IPS-20b (cell line): ENCODE measurements at regions not wholly inside any gene's neighbourhood (a gene's known extent, or its start where the extent isn't known, plus 50 kb on each side); places are given as distances from the start of the nearest gene placed in this dataset.

Experiments used
- H3K27ac ChIP-seq: one replicate; pipeline ENCODE4 v1.5.1; 2013; ENCODE audit warnings: low read length
- H3K27me3 ChIP-seq: 2 replicates; pipeline ENCODE4 v1.6.1; 2013; ENCODE audit warnings: mild to moderate bottlenecking, low read length, inconsistent platforms; ENCODE audit not compliant: insufficient read depth
- H3K36me3 ChIP-seq: 2 replicates; pipeline ENCODE4 v1.6.1; 2013; ENCODE audit warnings: low read depth, mild to moderate bottlenecking, inconsistent platforms, low read length, moderate library complexity; ENCODE audit not compliant: insufficient read depth
- H3K4me1 ChIP-seq: 2 replicates; pipeline ENCODE4 v1.6.1; 2013; ENCODE audit warnings: mild to moderate bottlenecking, control low read depth, inconsistent platforms, low read length, moderate library complexity; ENCODE audit not compliant: insufficient read depth
- H3K4me3 ChIP-seq: 2 replicates; pipeline ENCODE4 v1.5.1; 2013; ENCODE audit warnings: mild to moderate bottlenecking, low read length, inconsistent platforms
- H3K9ac ChIP-seq: 2 replicates; pipeline ENCODE4 v1.6.1; 2013; ENCODE audit warnings: low read depth, mild to moderate bottlenecking, inconsistent platforms, low read length, moderate library complexity
- H3K9me3 ChIP-seq: 2 replicates; pipeline ENCODE4 v1.6.1; 2013; ENCODE audit warnings: mild to moderate bottlenecking, low read depth, low read length, inconsistent platforms; ENCODE audit not compliant: insufficient read depth

- no peaks in the 10 kb centered on the region for H3K36me3 ChIP-seq
- no peak overlapping the region for H3K27ac ChIP-seq
- H3K4me1 ChIP-seq = no peaks in the 10 kb centered on the region
- H3K4me3 ChIP-seq = no peak overlapping the region
- no peaks in the 10 kb centered on the region for H3K9me3 ChIP-seq
- H3K9ac ChIP-seq = no peak overlapping the region
- H3K27me3 ChIP-seq = no peaks in the 10 kb centered on the region
These were observed 948.0 kb upstream of the EPHA7 start for GRCh38 chr6:94367316-94367715.

DNA sequence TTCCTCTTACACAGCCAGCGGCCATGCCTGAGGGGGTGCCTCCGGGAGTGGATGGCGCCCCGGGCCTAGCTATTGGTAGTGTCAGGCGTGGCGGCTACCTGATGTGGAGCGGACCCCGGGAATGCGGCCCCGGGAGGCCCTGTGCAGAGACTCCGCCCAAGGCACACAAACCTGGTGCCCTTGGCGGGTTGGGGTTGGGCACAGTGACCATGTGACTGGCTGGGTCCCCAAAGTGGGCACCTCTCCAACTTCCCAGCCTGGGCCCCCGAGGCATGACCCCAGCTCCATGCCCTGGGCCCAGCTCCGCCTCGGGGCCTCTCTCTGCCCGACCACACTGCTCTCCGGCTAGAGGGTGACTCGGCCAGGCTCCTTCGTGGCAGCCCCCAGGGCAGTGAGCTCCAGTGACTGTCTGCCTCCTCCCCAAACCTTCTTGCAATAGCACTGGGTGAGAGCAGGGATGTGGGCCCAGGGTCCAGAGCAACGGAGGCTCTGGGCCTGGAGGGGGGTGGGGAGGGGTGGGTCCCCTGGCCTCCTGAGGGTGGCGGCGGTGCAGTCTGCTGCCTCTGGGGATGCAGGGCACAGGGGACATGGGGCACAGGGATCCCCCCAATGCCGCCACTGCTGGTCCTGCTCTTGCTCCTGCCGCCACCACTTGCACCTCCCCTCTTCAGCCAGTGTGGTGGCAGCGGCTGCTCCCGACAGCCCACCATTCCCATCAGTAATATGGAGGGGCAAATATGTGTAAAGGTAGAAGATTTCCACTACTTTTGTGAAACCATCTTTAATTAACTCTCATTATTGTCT lies 942.9 kb upstream of the EPHA7 start:
- Histone ChIP-seq H3K36me3 (no peaks in the 10 kb centered on the region), H3K9me3 (no peaks in the 10 kb centered on the region), H3K27ac (no peak overlapping the region), H3K4me1 (no peaks in the 10 kb centered on the region), H3K9ac (no peak overlapping the region), H3K4me3 (no peak overlapping the region), H3K27me3 (no peaks in the 10 kb centered on the region)

DNA sequence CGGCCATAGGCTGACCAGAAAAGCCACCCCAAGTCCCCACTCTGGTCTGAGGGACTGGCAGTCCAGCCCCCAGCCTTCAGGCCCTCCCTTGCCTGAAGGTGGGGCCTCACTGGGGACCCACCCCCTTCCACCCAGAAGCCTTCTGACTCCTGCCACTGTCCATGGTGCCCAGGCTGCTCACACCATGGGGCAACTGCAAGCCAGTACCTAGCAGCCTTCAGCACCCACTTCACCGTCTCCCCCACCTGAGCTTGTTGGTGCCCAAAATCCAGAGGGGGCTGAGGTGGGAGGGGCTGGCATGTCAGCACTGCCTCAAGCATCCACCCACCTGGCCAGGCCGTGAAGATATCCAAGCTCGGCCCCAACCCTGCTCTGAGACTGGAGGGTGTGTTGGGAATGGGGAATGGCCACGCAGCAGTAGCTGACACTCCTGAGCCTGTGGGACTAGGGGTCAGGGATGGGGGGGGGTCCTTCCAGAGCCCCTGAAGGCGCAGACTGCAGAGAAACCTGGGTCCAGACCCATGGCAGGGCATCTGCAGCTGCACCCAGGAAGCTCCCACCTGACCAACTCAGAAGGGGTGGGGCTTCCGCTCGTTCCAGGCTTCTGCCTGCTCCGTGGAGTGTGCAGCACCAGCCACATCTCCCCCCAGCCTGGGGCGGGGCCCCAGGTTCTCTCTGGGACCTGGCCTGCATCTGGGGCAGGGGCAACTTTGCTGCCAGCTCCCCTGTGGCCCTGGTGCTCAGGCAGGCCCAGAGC lies 942.1 kb upstream of the EPHA7 start:
- H3K4me3 ChIP-seq = no peak overlapping the region
- no peak overlapping the region for H3K27ac ChIP-seq
- no peaks in the 10 kb centered on the region for H3K27me3 ChIP-seq

DNA sequence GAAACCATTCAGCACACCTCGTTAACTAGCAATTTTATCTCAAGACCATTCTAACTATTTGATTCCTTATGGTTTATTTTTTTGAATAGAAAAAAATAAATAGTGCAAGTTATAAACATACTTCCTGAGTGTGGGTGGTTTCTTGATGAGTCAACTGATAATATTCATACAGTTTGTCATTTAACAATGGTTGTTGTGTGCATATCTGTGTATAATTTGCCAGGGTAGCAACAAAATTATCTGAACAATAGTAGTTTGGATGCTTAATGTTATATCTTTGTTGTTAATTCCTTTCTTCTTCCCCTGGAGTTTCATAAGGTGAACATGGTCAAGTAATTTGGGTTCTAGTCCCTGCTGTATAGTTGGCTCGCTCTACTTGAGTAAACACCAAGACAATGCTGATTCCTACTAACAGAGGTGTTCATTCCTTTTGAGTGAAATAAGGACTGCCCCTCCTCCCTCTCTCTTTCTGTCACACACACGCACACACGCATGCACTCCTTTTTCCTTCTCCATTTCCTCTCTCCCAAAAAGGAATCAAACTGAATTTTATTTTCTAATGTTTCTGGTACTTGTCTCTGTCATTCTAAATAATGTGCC lies 938.1 kb upstream of the EPHA7 start:
- H3K9ac ChIP-seq = no peak overlapping the region
- no peaks in the 10 kb centered on the region for H3K27me3 ChIP-seq
- no peak overlapping the region for H3K27ac ChIP-seq

More for the DNA sequence above, 942.1 kb upstream of the EPHA7 start:
- Histone ChIP-seq H3K9ac (no peak overlapping the region), H3K4me1 (no peaks in the 10 kb centered on the region), H3K36me3 (no peaks in the 10 kb centered on the region), H3K9me3 (no peaks in the 10 kb centered on the region)

DNA sequence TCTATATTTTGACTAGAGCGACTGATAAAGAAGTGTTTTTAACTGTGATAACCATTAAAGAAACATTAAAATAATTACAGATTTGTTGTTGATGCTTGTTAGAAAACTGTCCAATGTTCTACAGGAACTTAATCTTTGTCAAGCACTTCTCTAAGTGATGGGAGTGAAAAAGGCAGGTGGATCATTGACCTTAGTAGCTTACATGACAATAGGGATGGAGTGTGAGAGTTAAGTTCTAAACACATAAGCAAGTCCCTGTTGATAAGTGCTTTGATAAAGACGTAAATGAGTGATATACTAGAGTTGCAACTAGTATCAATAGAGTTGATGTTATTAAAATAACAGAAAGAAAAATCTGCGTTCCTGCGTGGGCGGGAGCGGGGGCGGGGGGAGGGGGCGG lies 931.5 kb upstream of the EPHA7 start:
- Histone ChIP-seq H3K4me3 (no peak overlapping the region), H3K9ac (no peak overlapping the region), H3K9me3 (no peaks in the 10 kb centered on the region), H3K36me3 (no peaks in the 10 kb centered on the region), H3K4me1 (peaks cover 13% of the 10 kb centered on the region; the same call in 1 of the 2 replicates), H3K27me3 (no peaks in the 10 kb centered on the region), H3K27ac (no peak overlapping the region)

More for the DNA sequence above, 938.1 kb upstream of the EPHA7 start:
- no peak overlapping the region for H3K4me3 ChIP-seq
- no peaks in the 10 kb centered on the region for H3K9me3 ChIP-seq
- no peaks in the 10 kb centered on the region for H3K36me3 ChIP-seq
- no peaks in the 10 kb centered on the region for H3K4me1 ChIP-seq

DNA sequence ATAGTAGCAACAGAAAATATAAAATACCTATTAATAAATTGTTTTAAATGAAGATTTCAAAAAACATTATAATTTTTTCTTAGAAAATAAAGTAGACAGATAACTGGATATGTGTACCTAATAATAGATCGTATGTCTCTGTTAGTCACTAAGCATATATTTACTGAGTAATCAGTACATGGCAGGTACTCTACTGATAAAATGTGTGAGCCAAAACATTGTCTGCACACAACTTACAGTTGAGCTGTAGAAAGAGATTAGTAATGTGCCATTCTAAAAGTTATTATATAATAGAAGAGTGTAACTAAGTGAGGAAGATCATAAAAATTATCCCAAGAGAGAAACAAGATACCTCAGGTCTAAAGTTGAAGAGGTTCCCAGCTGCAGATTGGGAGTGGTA lies 929.9 kb upstream of the EPHA7 start:
- H3K9ac ChIP-seq = no peak overlapping the region
- no peaks in the 10 kb centered on the region for H3K36me3 ChIP-seq
- H3K4me3 ChIP-seq = no peak overlapping the region
- no peak overlapping the region for H3K27ac ChIP-seq
- no peaks in the 10 kb centered on the region for H3K9me3 ChIP-seq
- no peaks in the 10 kb centered on the region for H3K27me3 ChIP-seq
- H3K4me1 ChIP-seq = peaks cover 13% of the 10 kb centered on the region; the same call in 1 of the 2 replicates

DNA sequence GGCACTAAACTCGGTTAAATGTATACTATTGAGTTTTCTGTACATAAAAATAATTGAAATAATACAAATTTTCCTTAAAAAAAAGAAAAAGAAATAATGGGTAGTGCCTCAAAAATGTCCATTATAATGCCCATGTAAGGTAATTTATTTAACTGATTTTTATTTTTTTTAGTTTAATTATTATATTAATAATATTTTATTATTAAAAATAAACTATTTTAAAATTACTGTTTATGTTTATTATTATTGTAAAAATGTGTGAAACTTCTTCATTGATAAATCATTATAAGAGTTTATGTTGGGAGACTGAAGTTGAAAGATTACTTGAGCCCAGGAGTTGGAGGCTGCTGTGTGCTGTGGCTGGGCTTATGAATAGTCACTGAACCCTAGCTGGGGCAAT lies 925.5 kb upstream of the EPHA7 start:
- Histone ChIP-seq H3K4me3 (no peak overlapping the region), H3K4me1 (peaks cover 5% of the 10 kb centered on the region; the same call in 1 of the 2 replicates), H3K36me3 (no peaks in the 10 kb centered on the region), H3K9ac (no peak overlapping the region), H3K27ac (no peak overlapping the region), H3K27me3 (no peaks in the 10 kb centered on the region), H3K9me3 (no peaks in the 10 kb centered on the region)

GRCh38 chr6:94341173-94341572 lies 921.8 kb upstream of the EPHA7 start:
- H3K4me1 ChIP-seq = no peaks in the 10 kb centered on the region
- no peaks in the 10 kb centered on the region for H3K36me3 ChIP-seq

DNA sequence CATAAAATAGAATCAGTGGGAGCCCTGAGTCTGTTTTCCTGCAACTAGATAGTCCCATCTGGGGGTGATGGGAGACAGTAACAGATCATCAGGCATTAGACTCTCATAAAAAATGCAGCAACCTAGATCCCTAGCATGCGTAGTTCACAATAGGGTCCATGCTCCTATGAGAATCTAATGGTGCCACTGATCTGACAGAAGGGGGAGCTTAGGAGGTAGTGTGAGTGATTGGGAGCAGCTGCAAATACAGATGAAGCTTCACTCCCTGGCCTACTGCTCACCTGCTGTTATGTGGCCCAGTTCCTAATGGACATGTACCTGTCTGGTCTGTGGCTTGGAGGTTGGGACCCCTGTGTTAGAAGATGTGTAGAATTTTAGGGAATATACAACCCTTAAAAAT lies 904.5 kb upstream of the EPHA7 start:
- no peaks in the 10 kb centered on the region; the same call in 1 of the 2 replicates for H3K9me3 ChIP-seq

More at GRCh38 chr6:94341173-94341572, 921.8 kb upstream of the EPHA7 start:
- no peak overlapping the region for H3K4me3 ChIP-seq
- H3K9me3 ChIP-seq = no peaks in the 10 kb centered on the region
- H3K27me3 ChIP-seq = no peaks in the 10 kb centered on the region
- H3K27ac ChIP-seq = no peak overlapping the region
- no peak overlapping the region for H3K9ac ChIP-seq

DNA sequence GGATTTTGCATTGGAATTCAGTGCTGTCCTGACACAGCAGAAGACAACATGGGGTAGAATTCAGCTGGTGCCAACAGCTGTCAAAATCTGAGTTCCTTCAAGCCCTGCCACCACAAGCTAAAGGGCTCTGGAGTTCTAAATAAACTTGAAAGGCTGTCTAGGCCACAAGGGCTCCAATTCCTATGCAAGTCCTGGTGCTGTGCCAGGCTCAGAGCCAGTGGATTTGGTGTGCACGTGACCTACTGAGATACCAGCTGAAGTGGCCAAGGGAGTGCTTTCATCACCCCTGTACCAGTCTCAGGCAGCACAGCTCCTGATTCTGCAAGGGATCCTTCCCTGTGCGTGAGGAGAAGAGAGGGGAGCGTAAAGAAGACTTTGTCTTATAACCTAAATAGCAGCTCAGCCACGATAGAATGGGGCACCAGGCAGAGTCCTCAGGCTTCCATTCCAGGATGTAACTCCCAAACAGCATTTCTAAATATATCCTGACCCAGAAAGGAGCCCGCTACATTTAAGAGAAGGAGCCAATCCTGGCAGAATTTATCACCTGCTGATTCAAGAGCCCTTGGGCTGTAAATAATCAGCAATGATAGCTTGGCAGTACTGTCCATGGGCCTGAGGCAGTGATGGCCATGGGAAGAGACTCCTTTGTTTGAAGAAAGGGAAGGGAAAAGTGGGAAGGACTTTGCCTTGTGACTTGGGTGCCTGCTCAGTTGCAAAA lies 881.2 kb upstream of the EPHA7 start:
- Histone ChIP-seq H3K4me3 (no peak overlapping the region), H3K4me1 (no peaks in the 10 kb centered on the region), H3K9ac (no peak overlapping the region), H3K27ac (no peak overlapping the region), H3K9me3 (no peaks in the 10 kb centered on the region), H3K27me3 (no peaks in the 10 kb centered on the region), H3K36me3 (no peaks in the 10 kb centered on the region)

More for the DNA sequence above, 904.5 kb upstream of the EPHA7 start:
- Histone ChIP-seq H3K4me1 (no peaks in the 10 kb centered on the region), H3K4me3 (no peak overlapping the region), H3K9ac (no peak overlapping the region), H3K27me3 (no peaks in the 10 kb centered on the region), H3K27ac (no peak overlapping the region), H3K36me3 (no peaks in the 10 kb centered on the region)

DNA sequence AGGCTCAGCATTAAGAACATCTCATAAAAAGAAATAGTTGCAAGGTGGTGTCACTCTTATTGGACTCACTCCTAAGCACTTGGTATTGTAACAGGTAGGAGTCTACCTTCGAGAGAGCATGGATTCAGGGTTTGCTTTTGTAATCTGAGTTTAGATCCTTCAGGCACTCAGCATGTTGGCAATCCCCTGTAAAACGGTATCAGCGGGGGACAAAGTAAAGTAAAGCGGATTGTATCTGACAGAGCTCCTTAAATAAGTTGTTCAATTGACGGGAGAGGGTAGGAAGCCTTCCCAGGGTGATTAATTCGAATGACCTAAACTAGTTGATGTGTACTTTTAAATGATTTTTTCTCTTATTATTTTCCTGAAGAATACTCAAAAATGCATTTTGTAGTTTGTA lies 869.8 kb upstream of the EPHA7 start:
- H3K9ac ChIP-seq = no peak overlapping the region
- H3K4me3 ChIP-seq = no peak overlapping the region
- peaks cover 35% of the 10 kb centered on the region for H3K27me3 ChIP-seq
- H3K27ac ChIP-seq = no peak overlapping the region
- H3K4me1 ChIP-seq = no peaks in the 10 kb centered on the region
- H3K9me3 ChIP-seq = no peaks in the 10 kb centered on the region
- no peaks in the 10 kb centered on the region for H3K36me3 ChIP-seq
